Transverse colon (tissue), 3 donors: ENCODE measurements at regions not wholly inside any gene's neighbourhood (a gene's known extent, or its start where the extent isn't known, plus 50 kb on each side); places are given as distances from the start of the nearest gene placed in this dataset.

Experiments
- POLR2A ChIP-seq: fragments of 450-650 bp; IDR thresholded peaks from one replicate; pipeline ENCODE4 v1.6.1; 2016; ENCODE audit warnings: antibody characterized with exemption, mild to moderate bottlenecking, moderate library complexity
- POLR2AphosphoS5 ChIP-seq, 3 donors: sonication (generic); formaldehyde crosslinking; IDR thresholded peaks; one replicate each; pipeline ENCODE4 v1.6.1; 2016; ENCODE audit warnings: antibody characterized with exemption in 3 of 3

- TF ChIP-seq POLR2A, result no peak
- no peak for TF ChIP-seq POLR2AphosphoS5 (IDR thresholded peaks at IDR 0.05)
Measured at GRCh38 chr15:53208751-53209150, 418.6 kb upstream of the ONECUT1 start.
